CD4-positive, alpha-beta T cell treated with Interleukin-1 beta for 1 hour (primary cell): ENCODE measurements at regions not wholly inside any gene's neighbourhood (a gene's known extent, or its start where the extent isn't known, plus 50 kb on each side); places are given as distances from the start of the nearest gene placed in this dataset.
"Not testable (repeated sequence)": the region's sequence is repeated elsewhere in the genome, so short reads cannot be mapped to it uniquely, and the experiment has no call there.

ENCODE experiments used
- DNase-seq, 2 donors: peaks; one replicate each; pipeline ENCODE4 v3.0.0-alpha.2; 2020 to 2022

GRCh38 chr16:18263046-18263445 is 73.5 kb downstream of the NPIPA8 start:
- not testable (repeated sequence) for DNase-seq

GRCh38 chr16:18261848-18262247 is 74.7 kb downstream of the NPIPA8 start:
- DNase-seq: not testable (repeated sequence)

- DNase-seq: not testable (repeated sequence)
Measured at GRCh38 chr16:18259496-18260176, 76.9 kb downstream of the NPIPA8 start.

GRCh38 chr16:18252943-18253342 is 83.6 kb downstream of the NPIPA8 start:
- not testable (repeated sequence) for DNase-seq

- not testable (repeated sequence) for DNase-seq
Measured at GRCh38 chr16:18230505-18230904, 106.0 kb downstream of the NPIPA8 start.

GRCh38 chr16:18222054-18223009 is 114.2 kb downstream of the NPIPA8 start:
- not testable (repeated sequence) for DNase-seq

GRCh38 chr16:18217741-18218140 is 118.8 kb downstream of the NPIPA8 start:
- DNase-seq: not testable (repeated sequence)

- DNase-seq: not testable (repeated sequence)
Measured at GRCh38 chr16:18216814-18217213, 119.7 kb downstream of the NPIPA8 start.

- DNase-seq: not testable (repeated sequence)
Measured at GRCh38 chr16:18213810-18214209, 122.7 kb downstream of the NPIPA8 start.

- DNase-seq: not testable (repeated sequence)
Measured at GRCh38 chr16:18211505-18211904, 125.0 kb downstream of the NPIPA8 start.

GRCh38 chr16:18204786-18205185 is 131.8 kb downstream of the NPIPA8 start:
- DNase-seq: not testable (repeated sequence)

- DNase-seq: not testable (repeated sequence)
Measured at GRCh38 chr16:18204309-18204708, 132.2 kb downstream of the NPIPA8 start.

GRCh38 chr16:18201511-18201910 is 135.0 kb downstream of the NPIPA8 start:
- not testable (repeated sequence) for DNase-seq

- not testable (repeated sequence) for DNase-seq
Measured at GRCh38 chr16:18192389-18192788, 144.1 kb downstream of the NPIPA8 start.

GRCh38 chr16:18190179-18190578 is 146.4 kb downstream of the NPIPA8 start:
- not testable (repeated sequence) for DNase-seq

- not testable (repeated sequence) for DNase-seq
Measured at GRCh38 chr16:18184755-18185154, 151.8 kb downstream of the NPIPA8 start.

GRCh38 chr16:18181028-18181427 is 155.5 kb downstream of the NPIPA8 start:
- DNase-seq: not testable (repeated sequence)

GRCh38 chr16:18173945-18174497 is 162.5 kb downstream of the NPIPA8 start:
- DNase-seq: not testable (repeated sequence)

GRCh38 chr16:18162293-18162692 is 174.2 kb downstream of the NPIPA8 start:
- not testable (repeated sequence) for DNase-seq

GRCh38 chr16:18161224-18161623 is 175.3 kb downstream of the NPIPA8 start:
- DNase-seq: not testable (repeated sequence)

- not testable (repeated sequence) for DNase-seq
Measured at GRCh38 chr16:18159185-18159584, 177.4 kb downstream of the NPIPA8 start.

GRCh38 chr16:18157854-18158253 is 178.7 kb downstream of the NPIPA8 start:
- not testable (repeated sequence) for DNase-seq

- not testable (repeated sequence) for DNase-seq
Measured at GRCh38 chr16:18152832-18153231, 183.7 kb downstream of the NPIPA8 start.
